A673 (cell line): ENCODE measurements at regions not wholly inside any gene's neighbourhood (a gene's known extent, or its start where the extent isn't known, plus 50 kb on each side); places are given as distances from the start of the nearest gene placed in this dataset.
"Not testable (repeated sequence)": the region's sequence is repeated elsewhere in the genome, so short reads cannot be mapped to it uniquely, and the experiment has no call there.

Experiments used
- EZH2 ChIP-seq: fragments of 200-600 bp; sonication (generic); IDR thresholded peaks from 2 replicates; pipeline ENCODE4 v1.6.1; 2017; ENCODE audit warnings: borderline replicate concordance, low read depth, mild to moderate bottlenecking, mixed read lengths, antibody characterized with exemption, low read length; ENCODE audit not compliant: poor library complexity, severe bottlenecking
- TF ChIP-seq, protein P1 (sequence below): fragments of 300-800, 200-600 bp; sonication (generic); conservative IDR thresholded peaks from 2 replicates; pipeline ENCODE4 v1.5.1; 2017; ENCODE audit warnings: low read depth, mild to moderate bottlenecking, antibody characterized with exemption, low read length, moderate library complexity, mixed read lengths

DNA sequence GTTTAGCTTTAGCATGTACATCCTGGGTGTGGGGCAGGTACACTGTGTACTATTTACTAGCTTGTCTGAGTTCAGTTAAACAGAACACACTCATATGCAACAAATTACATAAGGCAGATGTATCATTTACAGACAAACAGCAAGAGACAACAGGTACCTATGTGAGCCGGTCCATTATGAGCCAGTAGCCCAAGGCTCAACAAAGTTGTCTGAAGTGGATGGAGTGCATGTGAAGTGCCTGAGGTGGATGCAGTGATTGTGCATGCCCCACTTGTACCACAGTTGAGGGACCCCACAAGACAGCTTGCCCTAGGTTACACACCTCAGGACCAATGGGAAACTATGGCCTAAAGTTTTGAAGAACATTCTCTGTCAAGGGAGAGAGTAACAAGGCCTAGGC is 677.3 kb upstream of the TPTE start:
- TF ChIP-seq, protein P1, sequence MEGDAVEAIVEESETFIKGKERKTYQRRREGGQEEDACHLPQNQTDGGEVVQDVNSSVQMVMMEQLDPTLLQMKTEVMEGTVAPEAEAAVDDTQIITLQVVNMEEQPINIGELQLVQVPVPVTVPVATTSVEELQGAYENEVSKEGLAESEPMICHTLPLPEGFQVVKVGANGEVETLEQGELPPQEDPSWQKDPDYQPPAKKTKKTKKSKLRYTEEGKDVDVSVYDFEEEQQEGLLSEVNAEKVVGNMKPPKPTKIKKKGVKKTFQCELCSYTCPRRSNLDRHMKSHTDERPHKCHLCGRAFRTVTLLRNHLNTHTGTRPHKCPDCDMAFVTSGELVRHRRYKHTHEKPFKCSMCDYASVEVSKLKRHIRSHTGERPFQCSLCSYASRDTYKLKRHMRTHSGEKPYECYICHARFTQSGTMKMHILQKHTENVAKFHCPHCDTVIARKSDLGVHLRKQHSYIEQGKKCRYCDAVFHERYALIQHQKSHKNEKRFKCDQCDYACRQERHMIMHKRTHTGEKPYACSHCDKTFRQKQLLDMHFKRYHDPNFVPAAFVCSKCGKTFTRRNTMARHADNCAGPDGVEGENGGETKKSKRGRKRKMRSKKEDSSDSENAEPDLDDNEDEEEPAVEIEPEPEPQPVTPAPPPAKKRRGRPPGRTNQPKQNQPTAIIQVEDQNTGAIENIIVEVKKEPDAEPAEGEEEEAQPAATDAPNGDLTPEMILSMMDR: not testable (repeated sequence)
- not testable (repeated sequence) for TF ChIP-seq EZH2
